Heart left ventricle (tissue), 16 donors: ENCODE measurements at regions not wholly inside any gene's neighbourhood (a gene's known extent, or its start where the extent isn't known, plus 50 kb on each side); places are given as distances from the start of the nearest gene placed in this dataset.

Experiments used
- ATAC-seq, 4 donors: fragments of 200-7000 bp; cut with Tn5 transposase; one replicate each; pipeline ENCODE4 v1.9.1; 2020 to 2022; ENCODE audit warnings: moderate library complexity in 4 of 4, mild to moderate bottlenecking in 3 of 4, moderate number of reproducible peaks in 1 of 4
- DNase-seq, 5 donors: peaks; one replicate each; pipeline ENCODE4 v3.0.0-alpha.2; 2020
- H3K27ac ChIP-seq, 12 donors: fragments of 200-600 bp; sonication (generic) in 4 of 12; one replicate each; pipeline versions ENCODE4 v1.5.0 to v1.8.0; 2016 to 2022; ENCODE audit warnings: mild to moderate bottlenecking in 2 of 12
- H3K27me3 ChIP-seq, 9 donors: fragments of 200-600 bp; sonication (generic) in 2 of 9; one replicate each; pipeline versions ENCODE4 v1.5.1 to v1.8.0; 2016 to 2022; ENCODE audit warnings: mild to moderate bottlenecking in 3 of 9
- H3K36me3 ChIP-seq, 9 donors: fragments of 200-600 bp; sonication (generic) in 2 of 9; one replicate each; pipeline versions ENCODE4 v1.5.0 to v1.8.0; 2018 to 2022; ENCODE audit warnings: mild to moderate bottlenecking in 2 of 9
- H3K4me1 ChIP-seq, 12 donors: fragments of 200-600 bp; sonication (generic) in 4 of 12; one replicate each; pipeline versions ENCODE4 v1.5.0 to v1.8.0; 2016 to 2022; ENCODE audit warnings: mild to moderate bottlenecking in 3 of 12
- H3K4me3 ChIP-seq, 12 donors: fragments of 200-600 bp; sonication (generic) in 4 of 12; one replicate each; pipeline versions ENCODE4 v1.5.0 to v1.8.0; 2017 to 2022; ENCODE audit warnings: mild to moderate bottlenecking in 9 of 12, moderate library complexity in 4 of 12
- H3K9me3 ChIP-seq, 12 donors: fragments of 200-600 bp; sonication (generic) in 4 of 12; one replicate each; pipeline versions ENCODE4 v1.5.0 to v1.8.0; 2016 to 2022; ENCODE audit warnings: mild to moderate bottlenecking in 1 of 12
- POLR2A ChIP-seq, 2 donors: fragments of 450-650 bp; IDR thresholded peaks; one replicate each; pipeline ENCODE4 v1.6.1; 2017; ENCODE audit warnings: antibody characterized with exemption in 2 of 2, mild to moderate bottlenecking in 2 of 2, moderate library complexity in 2 of 2
- WGBS, 4 donors: extraction: QIAGEN DNeasy Blood & Tissue Kit in 2 of 4; methylation state at CpG; one replicate each; pipeline versions ENCODE4 v1.1.5 to v1.1.7; 2013 to 2018; 5-methylcytosine and 5-hydroxymethylcytosine counted together
- intact Hi-C, 10 donors: fragments of 100-400 bp; cut with DNase I; formaldehyde crosslinking; loops; one replicate each; pipeline versions ENCODE4 v1.11.1 to v1.14.2; 2022
- TF ChIP-seq, protein P1 (sequence below), 12 donors: fragments of 200-600 bp; sonication (generic) in 4 of 12; IDR thresholded peaks; one replicate each; pipeline versions ENCODE4 v1.5.0 to v1.8.0; 2018 to 2022; ENCODE audit warnings: antibody characterized with exemption in 12 of 12, mild to moderate bottlenecking in 5 of 12
- donor health status: ischemic (EF 13 %, LVEDD 7.1; RV severe dilation, severe dysfunction).
- donor health status: healthy with polysubstance abuse.
- donor health status: DM: no; HTN: yes; CAD: no.
- donor health status: DM: no; HTN: no; CAD: no.
- donor health status: ischemic (EF 25% LVEDD 6.9; RV normal size, moderate dysfunction).
- donor health status: ischemic (EF 25% LVEDD 5.7; RV mildly dilated, moderate dysfunction).
- donor health status: healthy.
- donor health status: DM: yes; HTN: yes; CAD: no.
- donor health status: ischemic (EF 35%, LVEDD 5.7; RV mildly dilated, moderate dysfunction).
- donor health status: nonischemic (EF 11% LVEDD 7.7; RV severe dilation, severe dysfunction).
- donor health status: DM: yes; HTN: yes; CAD: no.
- donor health status: PGD.
- donor health status: ischemic (EF 29% LVEDD 5.4; RV normal size, mild dysfunction).
- donor health status: nonischemic (EF 23%, LVEDD 6.1; RV moderate dilation, normal function).

DNA sequence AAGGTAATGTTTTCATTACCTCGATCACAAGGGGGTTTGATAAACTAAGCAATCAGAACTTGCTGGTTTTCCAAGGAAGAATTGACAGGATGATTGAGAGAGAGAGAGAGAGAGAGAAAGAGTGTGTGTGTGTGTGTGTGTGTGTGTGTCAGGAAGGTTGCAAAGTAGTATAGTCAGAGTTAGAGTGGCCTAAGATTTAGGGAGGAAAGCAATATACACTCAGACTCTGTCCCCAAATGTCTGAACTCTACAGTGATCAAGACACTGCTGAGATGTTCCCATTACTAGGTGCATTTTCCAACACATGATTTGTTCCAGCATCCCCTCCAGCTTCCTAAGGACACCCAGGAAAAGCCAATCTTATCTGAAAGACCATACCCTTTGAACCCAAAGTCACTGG, 1074.1 kb downstream of the BCL11B start:
- DNase-seq (no peak), ATAC-seq (no peak)
- intact Hi-C loops: no loop called here
- TF ChIP-seq POLR2A (IDR thresholded peaks at IDR 0.05): no peak
- WGBS, 4 donors: 44 to 56% (median 53%) methylated on average over 1 of the region's 1 CpG
- Histone ChIP-seq H3K4me1 (no peaks in the 10 kb centered on the region), H3K9me3 (no peaks in the 10 kb centered on the region), H3K36me3 (no peaks in the 10 kb centered on the region), H3K27ac (peak overlapping the region in 1 of 12 donors; percentile 20), H3K4me3 (no peak overlapping the region), H3K27me3 (peaks cover 0 to 19% (median 0%) of the 10 kb centered on the region in 9 donors)

DNA sequence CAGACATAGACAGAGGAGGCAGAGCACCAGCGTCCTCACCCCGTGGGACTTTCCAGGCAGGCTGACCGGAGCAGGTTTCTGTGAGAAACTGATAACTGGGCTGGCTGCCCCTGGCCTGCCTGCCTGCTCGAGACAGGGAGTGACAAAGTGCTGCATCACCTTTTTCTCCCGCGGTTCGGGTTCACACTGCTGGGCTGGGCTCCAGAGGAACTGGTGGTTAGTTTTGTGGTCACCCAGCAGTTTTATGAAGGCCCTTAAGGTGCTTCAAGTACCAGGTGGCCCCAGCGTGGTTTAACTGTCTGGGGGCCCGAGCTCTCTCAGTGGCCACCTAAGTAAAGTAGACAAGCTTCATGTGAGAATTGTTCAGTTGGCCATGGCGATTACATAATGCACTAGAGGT, 1073.6 kb downstream of the BCL11B start:
- intact Hi-C loops: no loop called here
- Histone ChIP-seq H3K9me3 (no peaks in the 10 kb centered on the region), H3K4me1 (no peaks in the 10 kb centered on the region), H3K27ac (peak overlapping the region in 1 of 12 donors; percentile 20), H3K27me3 (peaks cover 0 to 19% (median 0%) of the 10 kb centered on the region in 9 donors), H3K4me3 (no peak overlapping the region), H3K36me3 (no peaks in the 10 kb centered on the region)
- DNase-seq (no peak), ATAC-seq (no peak)
- WGBS, 4 donors: 32 to 49% (median 35%) methylated on average over 8 to 10 of the region's 10 CpGs
- TF ChIP-seq, protein P1, sequence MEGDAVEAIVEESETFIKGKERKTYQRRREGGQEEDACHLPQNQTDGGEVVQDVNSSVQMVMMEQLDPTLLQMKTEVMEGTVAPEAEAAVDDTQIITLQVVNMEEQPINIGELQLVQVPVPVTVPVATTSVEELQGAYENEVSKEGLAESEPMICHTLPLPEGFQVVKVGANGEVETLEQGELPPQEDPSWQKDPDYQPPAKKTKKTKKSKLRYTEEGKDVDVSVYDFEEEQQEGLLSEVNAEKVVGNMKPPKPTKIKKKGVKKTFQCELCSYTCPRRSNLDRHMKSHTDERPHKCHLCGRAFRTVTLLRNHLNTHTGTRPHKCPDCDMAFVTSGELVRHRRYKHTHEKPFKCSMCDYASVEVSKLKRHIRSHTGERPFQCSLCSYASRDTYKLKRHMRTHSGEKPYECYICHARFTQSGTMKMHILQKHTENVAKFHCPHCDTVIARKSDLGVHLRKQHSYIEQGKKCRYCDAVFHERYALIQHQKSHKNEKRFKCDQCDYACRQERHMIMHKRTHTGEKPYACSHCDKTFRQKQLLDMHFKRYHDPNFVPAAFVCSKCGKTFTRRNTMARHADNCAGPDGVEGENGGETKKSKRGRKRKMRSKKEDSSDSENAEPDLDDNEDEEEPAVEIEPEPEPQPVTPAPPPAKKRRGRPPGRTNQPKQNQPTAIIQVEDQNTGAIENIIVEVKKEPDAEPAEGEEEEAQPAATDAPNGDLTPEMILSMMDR (IDR thresholded peaks at IDR 0.05): no peak
- no peak for TF ChIP-seq POLR2A (IDR thresholded peaks at IDR 0.05)

DNA sequence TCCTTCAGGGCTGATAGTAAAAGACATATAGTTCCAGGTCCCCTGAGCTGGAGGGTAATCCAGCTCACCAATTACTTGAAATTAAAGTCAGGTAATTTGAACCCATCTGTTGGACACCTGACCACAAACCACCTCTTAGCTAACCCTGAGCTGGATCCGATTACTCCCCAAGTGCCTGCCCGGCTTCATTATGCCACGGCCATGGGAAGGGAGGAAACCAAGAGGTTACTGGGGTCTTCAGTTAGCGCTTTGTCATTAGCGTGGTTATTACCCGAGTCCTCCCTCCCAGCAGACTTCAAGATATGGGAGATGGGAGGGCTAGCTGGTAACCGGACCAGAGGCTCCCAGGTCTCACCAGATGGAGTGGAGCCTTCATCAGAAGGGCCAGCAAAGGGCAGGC, 1071.4 kb downstream of the BCL11B start:
- WGBS, 4 donors: 70 to 84% (median 73%) methylated on average over 7 of the region's 7 CpGs
- Histone ChIP-seq H3K27me3 (peaks cover 0 to 19% (median 0%) of the 10 kb centered on the region in 9 donors), H3K27ac (no peak overlapping the region), H3K36me3 (no peaks in the 10 kb centered on the region), H3K9me3 (no peaks in the 10 kb centered on the region), H3K4me3 (no peak overlapping the region), H3K4me1 (no peaks in the 10 kb centered on the region)
- ATAC-seq (no peak), DNase-seq (no peak)
- no peak for TF ChIP-seq POLR2A (IDR thresholded peaks at IDR 0.05)
- TF ChIP-seq, protein P1 (IDR thresholded peaks at IDR 0.05): no peak
- intact Hi-C loops: no loop called here

DNA sequence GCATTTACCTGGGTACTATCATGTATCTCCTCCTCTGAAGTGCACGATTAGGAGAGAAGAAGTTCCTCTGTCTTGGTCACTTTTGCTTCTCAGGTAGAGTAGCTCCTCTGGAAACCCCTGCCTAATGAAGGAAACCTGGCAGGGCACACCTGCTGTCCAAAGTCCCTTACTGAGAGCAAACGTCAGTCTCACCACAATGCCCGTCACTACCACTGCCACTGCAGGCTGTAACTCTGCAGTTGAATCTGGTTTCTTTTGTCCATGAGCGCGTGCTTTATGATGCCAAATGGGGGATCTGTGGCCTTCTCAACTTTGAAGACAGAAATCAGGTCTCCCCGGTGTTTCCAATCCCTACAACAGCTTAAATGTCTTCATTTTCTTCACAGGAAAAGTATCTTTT, 1068.6 kb downstream of the BCL11B start:
- Histone ChIP-seq H3K4me3 (no peak overlapping the region), H3K27me3 (peaks cover 0 to 18% (median 0%) of the 10 kb centered on the region in 9 donors), H3K4me1 (no peaks in the 10 kb centered on the region), H3K9me3 (no peaks in the 10 kb centered on the region), H3K36me3 (no peaks in the 10 kb centered on the region), H3K27ac (no peak overlapping the region)
- TF ChIP-seq POLR2A (IDR thresholded peaks at IDR 0.05): no peak
- TF ChIP-seq, protein P1 (IDR thresholded peaks at IDR 0.05): no peak
- no peak for DNase-seq
- intact Hi-C loops: no loop called here
- WGBS, 4 donors: 79 to 83% (median 80%) methylated on average over 6 of the region's 6 CpGs
- ATAC-seq: no peak

DNA sequence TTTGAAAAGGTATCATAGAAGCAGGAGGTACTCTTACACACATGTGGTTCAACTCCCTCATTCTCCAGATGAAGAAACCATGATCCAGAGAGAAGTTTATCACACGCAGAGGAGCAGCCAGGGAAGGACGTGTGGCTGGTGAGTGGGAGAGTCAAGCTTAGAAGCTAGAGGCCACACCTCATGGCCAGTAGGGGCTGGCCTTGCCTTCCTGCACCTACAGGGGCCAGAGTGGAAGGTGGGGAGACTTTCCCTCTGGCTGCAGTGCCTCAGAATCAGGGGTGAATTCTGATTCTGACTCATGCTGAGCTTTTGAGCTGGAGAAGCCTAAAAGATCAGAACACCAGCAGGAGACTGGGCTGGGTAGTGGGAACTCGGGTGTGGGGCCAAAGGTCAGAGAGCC, 1067.9 kb downstream of the BCL11B start:
- ATAC-seq (no peak), DNase-seq (no peak)
- Histone ChIP-seq H3K4me1 (no peaks in the 10 kb centered on the region), H3K36me3 (no peaks in the 10 kb centered on the region), H3K27me3 (peaks cover 0 to 11% (median 0%) of the 10 kb centered on the region in 9 donors), H3K27ac (no peak overlapping the region), H3K9me3 (no peaks in the 10 kb centered on the region), H3K4me3 (no peak overlapping the region)
- WGBS, 4 donors: 10 to 53% (median 34%) methylated on average over 3 of the region's 3 CpGs
- TF ChIP-seq, protein P1 (IDR thresholded peaks at IDR 0.05): no peak
- no peak for TF ChIP-seq POLR2A (IDR thresholded peaks at IDR 0.05)
- intact Hi-C loops: no loop called here
